ENCODE measurements at regions not wholly inside any gene's neighbourhood (a gene's known extent, or its start where the extent isn't known, plus 50 kb on each side); places are given as distances from the start of the nearest gene placed in this dataset.

GRCh38 chr4:128358231-128358912 lies 70.8 kb upstream of the PGRMC2 start:
- DNase-seq (ENCODE audit: low spot score), result no peak

GRCh38 chr4:128357286-128357685 lies 69.7 kb upstream of the PGRMC2 start:
- DNase-seq (ENCODE audit: low spot score), result no peak

GRCh38 chr4:128355305-128355704 lies 67.7 kb upstream of the PGRMC2 start:
- no peak for DNase-seq (ENCODE audit: low spot score)

GRCh38 chr4:128354205-128354821 lies 66.7 kb upstream of the PGRMC2 start:
- DNase-seq (ENCODE audit: low spot score), result peak; percentile 25

GRCh38 chr4:128353791-128354190 lies 66.2 kb upstream of the PGRMC2 start:
- no peak for DNase-seq (ENCODE audit: low spot score)

GRCh38 chr4:128351502-128351901 lies 63.9 kb upstream of the PGRMC2 start:
- DNase-seq (ENCODE audit: low spot score), result no peak

GRCh38 chr4:128350449-128351045 lies 62.9 kb upstream of the PGRMC2 start:
- DNase-seq (ENCODE audit: low spot score), result no peak

- DNase-seq (ENCODE audit: low spot score), result no peak
Observed at GRCh38 chr4:128349921-128350320, 62.3 kb upstream of the PGRMC2 start.

- DNase-seq (ENCODE audit: low spot score), result no peak
Observed at GRCh38 chr4:128347930-128348660, 60.5 kb upstream of the PGRMC2 start.

- DNase-seq (ENCODE audit: low spot score), result no peak
Observed at GRCh38 chr4:128347175-128347868, 59.7 kb upstream of the PGRMC2 start.

- DNase-seq (ENCODE audit: low spot score), result no peak
Observed at GRCh38 chr4:128346054-128346716, 58.6 kb upstream of the PGRMC2 start.

- DNase-seq (ENCODE audit: low spot score), result no peak
Observed at GRCh38 chr4:128345650-128346049, 58.0 kb upstream of the PGRMC2 start.

- DNase-seq (ENCODE audit: low spot score), result no peak
Observed at GRCh38 chr4:128342762-128343161, 55.1 kb upstream of the PGRMC2 start.

GRCh38 chr4:128341634-128342033 lies 54.0 kb upstream of the PGRMC2 start:
- no peak for DNase-seq (ENCODE audit: low spot score)

GRCh38 chr4:128338634-128339355 lies 51.2 kb upstream of the PGRMC2 start:
- no peak for DNase-seq (ENCODE audit: low spot score)

- no peak for DNase-seq (ENCODE audit: low spot score)
Observed at GRCh38 chr4:128337863-128338262, 50.2 kb upstream of the PGRMC2 start.
